Inflammatory macrophage treated with lipopolysaccharide for 4 hours (primary cell): ENCODE measurements at regions not wholly inside any gene's neighbourhood (a gene's known extent, or its start where the extent isn't known, plus 50 kb on each side); places are given as distances from the start of the nearest gene placed in this dataset.
"Not testable (repeated sequence)": the region's sequence is repeated elsewhere in the genome, so short reads cannot be mapped to it uniquely, and the experiment has no call there.

ENCODE experiments used
- DNase-seq: peaks from one replicate; pipeline ENCODE4 v3.0.0-alpha.2; 2020

DNA sequence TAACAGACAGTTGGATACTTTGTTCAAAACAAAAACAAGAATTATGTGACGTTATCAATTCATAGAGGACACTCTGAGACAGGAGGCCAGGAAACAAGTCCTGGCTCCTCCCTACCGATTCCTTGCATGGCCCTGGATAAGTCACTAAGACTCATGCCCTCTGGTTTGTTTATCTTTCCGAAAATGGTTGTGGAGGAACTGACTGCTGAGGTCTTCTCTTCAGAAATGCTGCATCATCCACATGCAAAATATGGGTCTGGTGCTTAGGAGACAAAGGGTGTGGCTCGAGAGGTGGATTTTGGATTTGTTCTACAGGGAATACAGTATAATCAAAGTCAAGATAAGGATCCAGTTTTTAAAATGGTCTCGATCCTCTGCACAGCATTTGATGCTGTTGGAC lies 130.9 kb downstream of the RELL1 start:
- no peak for DNase-seq

DNA sequence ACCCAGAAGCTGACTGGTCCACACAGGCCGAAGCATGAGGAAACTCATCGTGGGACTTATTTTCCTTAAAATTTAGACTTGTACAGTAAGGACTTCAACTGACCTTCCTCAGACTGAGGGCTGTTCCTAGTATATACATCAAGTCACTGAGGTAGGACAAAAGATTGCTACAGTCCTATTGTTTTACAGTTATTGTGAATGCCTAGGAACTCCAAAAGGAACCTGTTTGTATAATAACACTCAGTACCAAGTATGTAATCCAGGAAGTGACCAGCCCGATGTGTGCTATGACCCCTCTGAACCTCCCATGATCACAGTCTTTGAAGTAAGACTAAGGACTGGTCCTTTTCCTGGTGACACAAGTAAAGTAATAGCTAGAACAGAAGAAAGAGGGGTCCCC lies 136.3 kb downstream of the RELL1 start:
- DNase-seq = not testable (repeated sequence)

DNA sequence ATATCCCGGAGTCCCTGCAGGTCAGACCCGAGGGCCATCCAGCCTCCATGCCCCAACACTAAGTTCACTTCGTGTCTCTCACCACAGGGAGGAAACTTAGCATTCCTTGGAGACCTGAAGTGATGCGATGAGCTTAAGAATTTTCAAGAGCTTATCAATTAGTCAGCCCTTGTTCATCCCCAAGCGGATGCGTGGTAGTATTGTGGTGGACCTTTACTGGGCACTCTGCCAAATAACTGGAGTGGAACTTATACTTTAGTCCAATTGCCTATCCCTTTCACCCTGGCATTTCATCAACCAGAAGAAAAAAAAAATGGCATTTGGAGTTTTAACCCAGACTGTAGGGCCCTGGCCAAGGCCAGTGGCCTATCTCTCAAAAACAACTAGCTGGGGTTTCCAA lies 137.1 kb downstream of the RELL1 start:
- DNase-seq = no peak

DNA sequence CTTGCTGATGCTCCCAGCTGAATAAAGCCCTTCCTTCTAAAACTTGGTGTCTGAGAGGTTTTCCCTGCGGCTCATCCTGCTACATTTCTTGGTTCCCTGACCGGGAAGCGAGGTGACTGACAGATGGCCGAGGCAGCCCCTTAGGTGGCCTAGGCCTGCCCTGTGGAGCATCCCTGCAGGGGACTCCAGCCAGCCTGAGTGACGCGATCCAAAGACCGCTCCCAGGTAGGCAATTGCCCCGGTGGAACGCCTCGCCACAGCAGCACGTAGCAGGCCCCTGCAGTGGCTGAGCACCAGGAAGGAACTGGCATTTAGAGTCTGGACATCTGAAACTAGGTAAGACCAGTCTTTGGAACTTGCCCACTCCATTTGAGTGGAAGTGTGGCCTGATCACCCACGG lies 139.6 kb downstream of the RELL1 start:
- DNase-seq = no peak

DNA sequence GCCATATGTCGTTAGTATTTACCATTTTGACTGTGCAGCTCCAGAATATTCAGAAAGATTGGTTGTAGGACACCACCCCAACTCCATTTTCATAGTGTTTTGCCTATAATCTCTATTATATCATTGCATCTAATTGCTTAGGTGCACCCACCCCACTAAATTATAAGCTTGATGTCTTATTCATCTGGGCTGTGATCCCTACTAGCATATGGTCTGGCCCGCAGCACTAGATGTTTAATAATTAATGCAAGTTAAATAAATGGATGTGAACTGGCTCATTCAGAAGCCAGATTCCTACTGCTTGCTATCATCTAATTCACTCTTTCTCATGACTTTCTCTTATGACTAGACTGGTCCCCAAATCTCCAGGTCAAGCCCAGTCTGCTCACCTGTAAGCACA lies 143.5 kb downstream of the RELL1 start:
- DNase-seq = no peak

DNA sequence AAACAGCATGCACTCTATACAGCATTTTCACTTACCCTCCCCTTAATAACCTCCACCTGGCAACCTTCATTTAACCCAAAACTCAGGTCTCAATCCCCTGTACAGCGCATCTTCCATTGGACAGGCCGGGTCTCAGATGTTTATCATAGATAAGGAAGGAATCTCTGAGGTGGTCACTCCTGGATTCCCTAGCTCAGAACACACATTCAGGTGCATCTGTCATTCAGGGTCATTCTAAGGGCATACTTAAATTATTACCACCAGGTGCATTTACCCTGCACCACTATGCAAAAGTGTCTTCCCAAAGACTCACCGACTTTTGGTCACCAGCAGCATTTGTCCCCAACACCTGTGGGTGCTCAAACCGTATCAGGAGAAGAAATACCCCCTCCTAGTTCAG lies 144.2 kb downstream of the RELL1 start:
- no peak for DNase-seq

DNA sequence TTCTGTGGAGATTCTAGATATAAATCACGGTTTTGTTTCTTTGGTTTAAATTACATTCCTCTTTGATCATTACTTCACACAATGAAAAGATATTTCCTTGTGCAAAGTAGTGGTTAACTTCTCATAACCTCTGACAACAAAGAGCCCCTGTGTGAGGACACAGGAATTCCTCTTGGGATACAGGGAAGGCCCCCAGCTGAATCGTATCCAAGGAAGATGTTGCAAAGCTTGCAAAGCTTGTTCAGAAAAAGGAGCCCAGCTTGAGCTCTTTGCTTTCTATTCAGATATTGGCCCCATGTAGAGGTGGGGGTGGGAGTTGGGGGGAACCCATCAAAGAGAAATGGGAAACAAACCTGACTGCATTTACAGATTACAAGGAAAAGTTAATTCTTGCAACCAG lies 145.7 kb downstream of the RELL1 start:
- DNase-seq = no peak

DNA sequence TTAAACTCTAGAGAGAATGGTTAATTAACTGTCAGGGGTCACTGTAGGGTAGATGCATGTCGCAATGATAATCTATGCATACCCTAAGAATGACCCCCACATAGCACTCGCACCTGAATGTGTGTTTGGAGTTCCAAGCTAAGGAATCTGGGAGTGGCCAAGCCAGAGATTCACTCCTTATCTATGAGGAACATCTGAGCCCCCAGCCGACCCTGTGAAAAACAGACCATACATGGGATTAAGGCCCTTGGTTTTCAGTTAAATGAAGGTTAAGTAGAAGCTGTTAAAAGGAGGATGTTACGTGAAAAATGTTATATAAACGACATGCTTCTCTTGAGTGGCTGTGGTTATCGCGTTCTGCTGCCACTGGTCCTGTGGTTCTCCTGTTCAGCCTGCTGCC lies 147.2 kb downstream of the RELL1 start:
- no peak for DNase-seq

DNA sequence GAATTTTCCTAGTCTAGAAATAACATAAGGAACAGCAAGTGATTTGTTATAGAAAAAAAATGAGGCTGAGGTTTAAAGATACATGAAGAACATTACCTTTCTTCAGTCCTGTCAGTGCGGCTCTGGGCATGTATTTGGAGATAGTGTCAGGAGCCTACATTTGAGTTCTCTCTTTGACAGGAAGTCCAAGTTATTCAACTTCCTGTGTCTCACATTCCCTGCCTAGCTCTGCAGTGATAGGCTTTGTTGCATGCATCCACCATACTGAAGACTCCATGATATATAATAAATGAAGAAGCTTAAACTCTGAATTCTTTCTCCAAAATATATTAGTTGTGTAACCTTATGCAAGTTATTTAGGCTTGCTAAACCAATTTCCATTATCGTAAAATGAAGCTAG lies 148.7 kb downstream of the RELL1 start:
- DNase-seq = no peak

DNA sequence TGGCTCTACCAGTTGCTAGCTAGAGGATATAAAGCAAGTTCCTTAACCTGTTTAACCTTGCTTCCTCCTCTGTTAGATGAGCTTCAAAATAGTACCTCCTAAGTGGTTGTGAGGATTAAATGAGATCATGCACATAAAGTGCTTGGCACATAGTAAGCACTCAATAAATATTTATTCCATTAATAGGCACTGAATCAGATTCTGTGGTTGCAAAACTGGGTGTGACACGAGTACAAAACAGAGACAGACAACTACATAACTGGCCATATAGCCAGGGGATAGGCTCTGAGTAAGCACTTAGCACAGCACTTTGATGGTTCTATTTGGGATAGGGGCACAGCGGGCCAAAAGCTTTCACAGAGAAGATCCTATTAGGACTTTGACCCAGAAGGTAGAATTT lies 150.3 kb downstream of the RELL1 start:
- no peak for DNase-seq

DNA sequence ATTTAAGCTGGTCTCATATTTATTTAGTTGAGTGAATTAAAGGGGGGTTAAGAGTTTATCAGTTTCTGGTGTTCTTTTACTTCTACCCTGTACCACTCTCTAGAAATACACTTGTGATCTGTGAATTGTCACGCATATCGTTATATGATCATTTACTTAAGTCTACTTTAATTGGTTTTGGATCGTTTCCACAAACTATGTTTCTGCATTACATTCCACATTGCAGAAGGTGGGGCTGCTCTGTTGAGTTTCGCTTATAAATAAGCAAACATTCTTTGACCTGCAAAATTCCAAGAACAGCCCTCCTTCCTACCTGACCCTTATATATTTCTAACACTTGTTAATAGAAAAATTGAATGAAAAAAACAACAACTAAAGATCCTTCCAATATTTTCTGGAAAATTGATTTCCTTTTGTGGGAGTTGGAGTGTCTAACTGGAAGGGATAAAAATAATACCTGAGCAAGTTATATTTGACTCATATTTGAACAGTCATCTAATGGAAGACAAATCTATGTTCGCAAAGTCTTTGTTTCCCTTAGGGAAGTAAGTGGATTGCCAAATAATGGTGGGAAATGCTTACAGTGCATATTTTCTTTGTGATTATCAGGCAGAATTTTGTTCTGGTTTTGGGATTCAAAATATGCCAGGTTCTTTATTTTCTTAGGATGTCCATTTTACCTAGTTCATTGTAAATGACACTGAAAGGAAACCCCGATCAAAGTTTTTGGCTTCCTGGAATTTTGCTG lies 152.7 kb downstream of the RELL1 start:
- no peak for DNase-seq

DNA sequence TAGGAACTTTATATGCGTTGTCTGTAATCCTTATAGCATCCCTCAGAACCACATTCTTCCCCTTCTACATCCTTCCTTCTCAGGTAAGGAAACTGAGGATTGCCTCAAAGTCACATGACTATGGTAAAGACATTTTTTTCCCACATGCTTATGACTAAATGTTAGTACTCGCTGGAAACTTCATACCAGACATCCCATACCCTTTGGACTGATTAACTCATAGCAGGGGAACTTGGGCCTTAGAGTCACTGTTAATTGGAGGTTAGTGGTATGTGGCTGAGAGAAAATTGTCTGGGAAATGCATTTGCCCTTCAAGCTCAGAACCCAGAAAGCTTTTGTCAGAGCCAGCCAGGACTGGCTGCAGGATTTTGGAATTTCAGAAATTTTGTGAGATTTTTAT lies 155.0 kb downstream of the RELL1 start:
- DNase-seq = no peak

DNA sequence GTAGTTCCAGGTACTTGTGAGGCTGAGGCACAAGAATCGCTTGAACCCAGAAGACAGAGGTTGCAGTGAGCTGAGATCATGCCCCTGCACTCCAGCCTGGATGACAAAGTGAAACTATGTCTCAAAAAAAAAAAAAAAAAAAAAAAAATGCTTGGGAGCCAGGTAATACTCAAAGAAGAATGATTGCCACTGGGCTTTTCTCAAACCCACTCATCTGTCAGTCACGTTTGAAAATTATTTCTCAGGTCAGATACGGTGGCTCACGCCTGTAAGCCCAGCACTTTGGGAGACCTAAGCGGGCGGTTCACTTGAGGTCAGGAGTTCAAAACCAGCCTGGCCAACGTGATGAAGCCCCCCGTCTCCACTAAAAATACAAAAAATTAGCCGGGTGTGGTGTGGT lies 155.7 kb downstream of the RELL1 start:
- DNase-seq = no peak

DNA sequence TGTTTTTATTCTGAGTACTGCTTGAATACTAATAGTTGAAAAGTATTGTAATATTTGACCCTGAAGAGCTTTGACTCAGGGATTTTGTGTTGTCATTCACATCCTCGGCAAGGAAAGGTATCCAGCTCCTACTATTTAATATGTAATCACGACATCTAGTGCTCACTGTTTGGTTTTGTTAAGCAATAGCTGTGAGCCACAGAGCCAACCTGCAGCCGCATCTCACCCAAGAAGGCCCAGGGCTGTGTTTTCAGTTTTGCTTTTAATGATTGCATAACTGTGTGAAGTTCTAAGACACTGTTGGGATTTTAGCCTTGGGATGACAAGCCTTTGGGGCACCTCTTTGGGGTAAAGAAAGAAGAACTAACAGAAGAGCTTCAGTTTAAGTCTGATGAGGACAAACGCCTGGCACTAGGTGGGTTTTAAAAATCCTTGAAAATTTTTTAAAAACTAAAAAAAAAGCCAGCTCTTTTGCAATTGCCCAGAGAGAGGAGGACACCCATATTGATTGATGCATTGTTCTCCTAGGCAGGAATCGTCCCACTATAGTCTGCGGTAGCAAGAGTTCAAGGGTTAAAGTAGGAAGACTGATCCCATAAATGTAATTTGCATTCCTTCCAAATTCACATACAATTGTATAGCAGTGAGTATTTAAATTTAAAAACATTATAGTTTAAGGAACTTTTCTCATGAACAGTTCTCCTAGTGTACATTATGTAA lies 157.8 kb downstream of the RELL1 start:
- peak; percentile 48 for DNase-seq

DNA sequence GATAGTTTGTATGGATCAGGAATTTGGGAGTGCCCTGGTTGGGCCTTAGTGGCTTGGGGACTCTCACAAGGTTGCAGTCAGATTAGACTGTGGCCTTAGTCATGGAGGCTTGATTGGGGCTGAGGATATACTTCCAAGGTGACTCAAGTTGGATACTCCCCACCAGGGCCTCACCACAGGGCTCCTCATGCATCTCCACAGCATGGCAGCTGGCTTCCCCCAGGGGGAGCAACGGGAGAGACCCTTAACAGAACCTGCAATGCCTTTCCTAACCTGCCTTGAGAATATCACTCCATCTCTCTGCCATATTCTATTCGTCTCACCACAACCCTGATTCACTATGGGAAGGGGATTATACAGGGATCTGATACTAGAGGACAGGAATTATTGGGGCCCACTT lies 161.9 kb downstream of the RELL1 start:
- DNase-seq = no peak

DNA sequence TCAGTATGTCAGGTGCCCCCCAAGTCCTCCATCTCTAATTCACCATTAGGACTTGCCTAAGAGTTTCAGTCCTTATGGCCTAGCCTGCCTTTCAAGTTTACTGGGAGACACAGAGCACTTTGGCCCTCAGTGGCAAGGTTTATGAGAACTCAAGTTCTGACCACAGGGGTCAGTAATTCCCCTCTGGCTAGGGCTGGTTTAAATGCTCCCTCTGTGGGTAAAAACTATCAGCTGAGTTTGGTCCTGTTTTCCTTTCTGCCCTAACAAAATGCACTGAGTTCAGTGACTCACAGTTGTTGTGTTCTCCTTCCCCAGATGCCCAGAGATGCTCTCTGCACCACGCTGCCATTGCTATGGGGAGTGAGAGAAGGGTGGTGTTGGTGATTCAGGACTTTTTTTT lies 163.2 kb downstream of the RELL1 start:
- DNase-seq = no peak

DNA sequence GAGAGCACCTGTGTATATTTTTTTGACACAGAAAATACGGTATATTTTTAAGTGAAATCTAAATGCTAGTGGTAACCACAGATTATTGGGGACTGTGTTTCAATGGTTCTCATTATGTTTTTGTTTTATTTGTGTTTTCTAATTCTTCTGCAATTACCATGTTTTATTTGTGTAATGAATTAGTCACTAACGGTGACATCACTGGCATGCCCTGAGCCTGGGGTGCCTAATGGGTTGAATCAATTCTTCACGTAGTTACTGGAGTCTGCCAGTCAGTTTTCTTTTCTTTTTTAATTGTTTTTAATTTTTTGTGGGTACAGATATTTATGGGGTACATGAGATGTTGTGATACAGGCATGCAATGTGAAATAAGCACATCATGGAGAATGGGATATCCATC lies 168.8 kb downstream of the RELL1 start:
- no peak for DNase-seq

DNA sequence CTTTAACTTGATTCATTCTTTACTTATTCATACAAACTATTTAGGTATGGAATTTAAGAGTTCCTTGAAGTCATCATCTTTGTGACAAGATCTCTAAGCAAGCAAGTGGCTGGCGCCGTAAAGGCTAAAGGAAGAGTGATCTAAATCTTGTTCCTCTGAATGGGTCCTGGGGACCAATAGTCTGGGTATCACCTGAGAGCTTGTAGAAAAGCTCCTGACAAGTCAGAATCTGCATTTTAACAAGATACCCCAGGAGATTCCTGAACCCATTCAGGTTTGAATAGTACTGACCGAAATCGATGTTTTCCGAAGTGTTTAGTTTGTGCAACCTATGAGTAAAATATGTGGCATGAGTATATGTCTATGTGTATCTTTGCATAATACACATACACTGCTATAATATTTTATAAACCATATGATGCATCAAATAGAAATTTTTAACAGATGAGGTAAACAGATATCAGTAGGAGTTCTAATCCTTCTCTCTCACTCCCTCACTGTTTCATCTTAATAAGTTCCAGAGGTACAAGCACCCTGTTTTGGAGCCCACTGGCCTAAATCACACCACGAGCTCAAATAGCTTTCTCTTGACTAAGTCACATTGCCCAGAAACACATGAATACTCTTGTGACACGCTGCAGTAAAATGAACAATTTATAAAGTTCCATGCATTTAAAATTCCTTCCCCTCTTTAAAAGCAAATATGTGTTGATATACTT lies 170.0 kb downstream of the RELL1 start:
- DNase-seq = no peak

DNA sequence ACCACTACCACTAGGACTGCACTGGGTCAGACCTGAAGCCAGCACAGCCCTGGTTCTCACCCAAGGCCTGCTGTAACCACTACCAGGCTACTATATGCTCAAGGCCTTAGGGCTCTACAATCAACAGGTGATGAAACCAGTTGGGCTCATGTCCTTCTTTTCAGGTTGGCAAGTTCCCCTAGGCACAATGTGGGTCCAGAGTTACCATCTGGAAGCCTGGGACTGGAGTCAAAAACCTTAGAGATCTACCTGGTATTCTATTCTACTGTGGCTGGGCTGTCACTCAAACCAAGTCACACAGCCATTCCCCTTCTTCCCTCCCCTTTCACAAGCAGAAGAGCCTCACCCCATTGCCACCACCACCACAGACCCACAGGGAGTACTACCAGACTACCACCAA lies 175.6 kb downstream of the RELL1 start:
- no peak for DNase-seq

DNA sequence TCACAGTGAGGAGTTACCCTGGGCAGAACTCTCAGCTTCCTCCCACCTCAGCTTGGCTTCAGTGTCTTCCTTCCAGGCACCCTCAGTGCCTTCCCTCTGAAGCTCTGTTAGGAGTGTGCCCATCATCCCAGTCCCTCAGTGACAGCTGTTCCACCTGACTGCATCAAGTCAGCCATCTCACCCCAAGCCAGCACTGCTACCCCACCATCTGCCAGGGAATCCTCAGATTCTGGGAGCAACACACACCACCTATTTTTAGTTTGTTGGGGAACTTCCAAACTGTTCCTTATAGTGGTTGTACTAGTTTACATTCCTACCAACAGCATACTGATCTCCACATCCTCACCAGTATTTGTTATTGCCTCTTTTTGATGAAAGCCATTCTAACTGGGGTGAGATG lies 182.9 kb downstream of the RELL1 start:
- no peak for DNase-seq

DNA sequence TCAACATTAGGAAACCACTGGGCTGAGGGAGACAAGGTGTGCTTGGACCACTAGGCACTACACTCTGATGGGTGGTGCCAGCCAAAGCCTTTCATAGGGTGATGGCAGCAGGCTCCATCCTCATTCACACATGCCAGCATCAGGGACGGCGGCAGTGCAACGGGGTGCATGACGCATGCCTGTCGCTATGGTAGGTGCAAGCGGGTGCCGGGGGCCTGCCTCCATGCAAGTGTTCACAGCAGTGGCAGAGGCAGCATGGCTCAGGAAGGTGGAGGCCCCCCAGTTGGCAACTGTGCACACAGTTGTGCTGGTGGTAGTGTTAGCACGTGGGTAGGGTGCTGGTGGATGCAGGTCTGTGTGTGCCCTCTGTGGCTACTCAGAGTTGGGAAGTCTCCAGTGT lies 184.1 kb downstream of the RELL1 start:
- no peak for DNase-seq
